ENCODE measurements at regions not wholly inside any gene's neighbourhood (a gene's known extent, or its start where the extent isn't known, plus 50 kb on each side); places are given as distances from the start of the nearest gene placed in this dataset.

DNA sequence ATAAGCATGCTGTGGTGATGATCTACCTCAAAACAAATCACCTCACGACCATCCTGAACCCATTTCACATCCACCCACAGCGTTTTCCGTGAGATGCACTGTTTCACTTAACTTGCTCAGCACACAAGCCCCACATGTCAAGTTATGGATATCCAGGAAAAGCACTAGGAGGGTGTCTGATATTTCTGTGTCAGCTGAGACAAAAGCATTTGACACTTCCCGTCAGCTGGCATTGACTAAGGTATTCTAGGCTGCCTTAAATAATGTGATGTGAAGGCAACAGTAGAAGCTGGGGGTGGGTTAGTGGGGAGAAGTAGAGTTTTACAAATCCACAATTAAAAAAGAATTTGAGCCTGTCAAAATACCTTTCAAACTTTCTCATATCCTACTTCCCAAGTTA lies 68.7 kb upstream of the MDFIC start:
- DNase-seq (ENCODE audit: low spot score in 2 of 2), result no peak
- no peaks in the 10 kb centered on the region for H3K27me3 ChIP-seq
- 93% methylated on average over 4 of the region's 4 CpGs for WGBS

GRCh38 chr7:114854369-114854768 lies 67.5 kb upstream of the MDFIC start:
- no peaks in the 10 kb centered on the region for H3K36me3 ChIP-seq
- TF ChIP-seq, protein P1, sequence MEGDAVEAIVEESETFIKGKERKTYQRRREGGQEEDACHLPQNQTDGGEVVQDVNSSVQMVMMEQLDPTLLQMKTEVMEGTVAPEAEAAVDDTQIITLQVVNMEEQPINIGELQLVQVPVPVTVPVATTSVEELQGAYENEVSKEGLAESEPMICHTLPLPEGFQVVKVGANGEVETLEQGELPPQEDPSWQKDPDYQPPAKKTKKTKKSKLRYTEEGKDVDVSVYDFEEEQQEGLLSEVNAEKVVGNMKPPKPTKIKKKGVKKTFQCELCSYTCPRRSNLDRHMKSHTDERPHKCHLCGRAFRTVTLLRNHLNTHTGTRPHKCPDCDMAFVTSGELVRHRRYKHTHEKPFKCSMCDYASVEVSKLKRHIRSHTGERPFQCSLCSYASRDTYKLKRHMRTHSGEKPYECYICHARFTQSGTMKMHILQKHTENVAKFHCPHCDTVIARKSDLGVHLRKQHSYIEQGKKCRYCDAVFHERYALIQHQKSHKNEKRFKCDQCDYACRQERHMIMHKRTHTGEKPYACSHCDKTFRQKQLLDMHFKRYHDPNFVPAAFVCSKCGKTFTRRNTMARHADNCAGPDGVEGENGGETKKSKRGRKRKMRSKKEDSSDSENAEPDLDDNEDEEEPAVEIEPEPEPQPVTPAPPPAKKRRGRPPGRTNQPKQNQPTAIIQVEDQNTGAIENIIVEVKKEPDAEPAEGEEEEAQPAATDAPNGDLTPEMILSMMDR (IDR thresholded peaks at IDR 0.05), result no peak
- TF ChIP-seq EP300 (IDR thresholded peaks at IDR 0.05) (no peak), POLR2AphosphoS5 (IDR thresholded peaks at IDR 0.05) (no peak), POLR2A (IDR thresholded peaks at IDR 0.05) (no peak)
- no peaks in the 10 kb centered on the region for H3K27me3 ChIP-seq
- no peaks in the 10 kb centered on the region for H3K9me3 ChIP-seq
- WGBS, result 79% methylated on average over 2 of the region's 2 CpGs
- H3K4me1 ChIP-seq, result no peaks in the 10 kb centered on the region
- H3K4me3 ChIP-seq, result no peak overlapping the region
- H3K27ac ChIP-seq, result no peak overlapping the region
- DNase-seq (ENCODE audit: low spot score in 2 of 2), result no peak

More for the DNA sequence above, 68.7 kb upstream of the MDFIC start:
- no peaks in the 10 kb centered on the region for H3K36me3 ChIP-seq
- TF ChIP-seq POLR2AphosphoS5 (IDR thresholded peaks at IDR 0.05), result no peak
- TF ChIP-seq POLR2A (IDR thresholded peaks at IDR 0.05), result no peak
- TF ChIP-seq, protein P1 (IDR thresholded peaks at IDR 0.05), result no peak
- no peak for TF ChIP-seq EP300 (IDR thresholded peaks at IDR 0.05)
- no peaks in the 10 kb centered on the region for H3K9me3 ChIP-seq
- no peak overlapping the region for H3K4me3 ChIP-seq
- H3K4me1 ChIP-seq, result no peaks in the 10 kb centered on the region
- H3K27ac ChIP-seq, result no peak overlapping the region

DNA sequence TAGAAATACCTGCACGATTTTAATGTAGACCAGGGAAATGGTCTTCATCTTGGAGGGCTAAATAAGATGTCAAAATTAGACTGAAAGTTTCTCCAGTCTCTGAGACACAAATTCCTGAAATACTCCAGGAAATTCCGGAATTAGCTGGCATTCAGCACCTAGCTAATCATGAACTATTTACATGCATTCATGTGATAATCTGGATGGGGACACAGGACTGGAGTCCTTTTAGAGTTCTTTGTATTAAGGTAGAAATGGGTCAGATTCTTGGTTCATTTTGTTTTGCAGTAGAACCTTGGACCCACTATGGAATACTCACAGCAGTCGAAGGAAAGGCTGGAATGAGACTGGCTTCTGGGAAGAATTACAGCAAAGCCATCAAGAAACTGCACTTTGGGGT lies 65.3 kb upstream of the MDFIC start:
- TF ChIP-seq POLR2A (IDR thresholded peaks at IDR 0.05) (no peak), POLR2AphosphoS5 (IDR thresholded peaks at IDR 0.05) (no peak), EP300 (IDR thresholded peaks at IDR 0.05) (no peak)
- TF ChIP-seq, protein P1 (IDR thresholded peaks at IDR 0.05), result no peak
- WGBS, result 59% methylated on average over 3 of the region's 3 CpGs

DNA sequence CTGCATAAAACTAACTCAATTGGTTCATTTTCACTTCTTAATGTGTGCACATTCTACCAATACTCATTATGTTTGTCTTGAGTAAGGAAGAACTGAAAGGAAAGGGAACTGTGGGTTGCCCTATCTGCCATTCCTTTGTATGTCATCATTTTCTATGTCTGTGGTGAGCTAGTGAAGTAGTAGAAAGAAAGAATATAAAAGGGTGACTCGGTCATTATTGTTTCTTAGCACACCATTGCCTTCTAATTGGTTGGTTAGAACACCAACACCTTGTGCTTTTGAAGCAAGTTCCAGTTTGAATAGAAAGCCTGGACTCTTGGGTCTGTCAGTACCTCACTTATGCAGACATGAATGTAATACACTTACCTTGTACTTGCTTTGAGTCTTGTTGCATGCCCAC lies 64.3 kb upstream of the MDFIC start:
- H3K4me3 ChIP-seq, result no peak overlapping the region
- no peaks in the 10 kb centered on the region for H3K27me3 ChIP-seq
- 94% methylated on average over 1 of the region's 1 CpG for WGBS
- no peaks in the 10 kb centered on the region for H3K4me1 ChIP-seq
- no peak for DNase-seq (ENCODE audit: low spot score in 2 of 2)
- H3K9me3 ChIP-seq, result no peaks in the 10 kb centered on the region
- TF ChIP-seq, protein P1 (IDR thresholded peaks at IDR 0.05), result no peak
- TF ChIP-seq POLR2AphosphoS5 (IDR thresholded peaks at IDR 0.05) (no peak), POLR2A (IDR thresholded peaks at IDR 0.05) (no peak), EP300 (IDR thresholded peaks at IDR 0.05) (no peak)
- H3K27ac ChIP-seq, result no peak overlapping the region
- H3K36me3 ChIP-seq, result no peaks in the 10 kb centered on the region

More for the DNA sequence above, 65.3 kb upstream of the MDFIC start:
- no peak for DNase-seq (ENCODE audit: low spot score in 2 of 2)
- Histone ChIP-seq H3K9me3 (no peaks in the 10 kb centered on the region), H3K4me1 (no peaks in the 10 kb centered on the region), H3K4me3 (no peak overlapping the region), H3K27ac (no peak overlapping the region), H3K27me3 (no peaks in the 10 kb centered on the region), H3K36me3 (no peaks in the 10 kb centered on the region)

DNA sequence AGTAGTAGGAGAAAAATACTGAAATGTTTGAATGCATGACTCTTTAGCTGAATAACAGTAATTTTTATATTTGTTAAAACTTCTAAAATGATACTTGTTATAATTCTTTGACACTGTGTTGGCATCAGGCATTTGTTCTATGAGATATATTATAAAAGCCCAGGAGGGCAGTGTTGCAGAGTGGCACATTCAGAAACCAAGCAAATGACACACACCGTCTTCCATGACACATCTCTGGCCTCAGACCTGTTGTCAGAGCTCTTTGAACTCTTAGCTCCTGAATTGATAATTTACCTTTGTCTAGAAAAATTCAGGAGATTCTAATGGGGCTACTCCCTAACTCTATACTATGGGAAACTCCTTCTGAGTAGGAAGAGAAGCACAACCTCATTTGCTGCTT lies 62.4 kb upstream of the MDFIC start:
- WGBS, result 83% methylated on average over 1 of the region's 1 CpG
- Histone ChIP-seq H3K36me3 (no peaks in the 10 kb centered on the region), H3K27ac (no peak overlapping the region), H3K4me1 (no peaks in the 10 kb centered on the region), H3K9me3 (no peaks in the 10 kb centered on the region), H3K4me3 (no peak overlapping the region), H3K27me3 (no peaks in the 10 kb centered on the region)
- TF ChIP-seq POLR2A (IDR thresholded peaks at IDR 0.05), result no peak
- TF ChIP-seq, protein P1 (IDR thresholded peaks at IDR 0.05), result no peak
- DNase-seq (ENCODE audit: low spot score in 2 of 2), result no peak
